Myocyte (in vitro differentiated cells): ENCODE measurements at regions not wholly inside any gene's neighbourhood (a gene's known extent, or its start where the extent isn't known, plus 50 kb on each side); places are given as distances from the start of the nearest gene placed in this dataset.
"Not testable (repeated sequence)": the region's sequence is repeated elsewhere in the genome, so short reads cannot be mapped to it uniquely, and the experiment has no call there.

Source experiments
- DNase-seq: peaks from one replicate; pipeline ENCODE4 v3.0.0-alpha.2; 2012; ENCODE audit warnings: low read depth

DNA sequence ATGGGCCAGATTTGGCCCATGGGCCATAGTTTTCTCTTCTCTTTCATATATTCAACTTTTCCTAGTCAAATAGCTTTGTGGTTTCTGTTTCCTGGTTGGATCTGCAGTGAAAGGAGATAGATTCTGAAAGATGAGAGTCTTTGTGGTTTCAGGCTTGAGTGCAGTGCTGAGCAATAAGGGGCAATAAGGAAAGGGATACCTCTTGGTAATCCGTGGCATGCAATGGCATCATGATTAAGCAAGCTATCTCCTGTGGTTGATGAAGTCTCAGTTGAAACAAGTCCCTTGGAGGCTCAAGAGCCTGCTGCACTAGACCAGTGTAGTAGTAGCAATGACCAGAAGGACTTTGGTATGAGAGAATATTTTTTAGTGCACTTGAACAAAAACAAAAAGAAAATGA, 187.7 kb upstream of the CNTNAP2 start:
- no peak for DNase-seq

DNA sequence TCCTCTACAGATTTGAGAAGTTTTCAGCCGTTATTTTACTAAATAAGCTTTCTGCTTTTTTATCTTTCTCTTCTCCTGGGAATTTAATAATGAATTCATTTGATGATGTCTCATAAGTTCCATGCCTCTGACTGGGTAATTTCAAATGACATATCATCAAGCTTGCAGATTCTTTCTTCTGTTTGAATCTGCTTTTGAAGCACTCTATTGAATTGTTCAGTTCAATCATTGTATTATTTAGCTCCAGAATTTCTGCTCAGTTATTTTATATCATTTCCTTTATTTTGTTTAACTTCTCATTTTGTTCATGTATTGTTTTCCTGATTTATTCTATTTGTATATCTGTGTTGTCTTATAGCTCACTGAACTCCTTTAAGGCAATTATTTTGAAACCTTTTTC, 196.9 kb upstream of the CNTNAP2 start:
- DNase-seq: no peak

DNA sequence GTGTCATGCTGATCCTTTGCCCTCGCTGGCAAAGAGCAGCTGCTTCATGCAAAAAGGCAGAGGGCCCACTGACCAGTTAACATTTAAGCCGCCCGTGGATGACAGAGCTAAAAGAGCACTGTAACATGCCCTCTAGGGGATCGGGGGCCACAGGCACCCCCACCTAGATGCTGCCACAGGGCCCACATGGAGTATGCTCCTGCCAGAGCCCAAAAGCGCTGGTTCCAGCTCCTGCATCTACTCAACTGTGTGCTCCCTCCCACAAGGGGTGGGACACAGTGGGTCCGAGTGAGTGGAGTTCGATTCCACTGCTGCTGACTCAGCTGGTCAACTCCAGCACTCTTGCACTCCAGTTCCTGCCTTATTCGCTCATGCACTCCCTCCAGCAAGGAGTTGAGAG, 199.8 kb upstream of the CNTNAP2 start:
- no peak for DNase-seq

DNA sequence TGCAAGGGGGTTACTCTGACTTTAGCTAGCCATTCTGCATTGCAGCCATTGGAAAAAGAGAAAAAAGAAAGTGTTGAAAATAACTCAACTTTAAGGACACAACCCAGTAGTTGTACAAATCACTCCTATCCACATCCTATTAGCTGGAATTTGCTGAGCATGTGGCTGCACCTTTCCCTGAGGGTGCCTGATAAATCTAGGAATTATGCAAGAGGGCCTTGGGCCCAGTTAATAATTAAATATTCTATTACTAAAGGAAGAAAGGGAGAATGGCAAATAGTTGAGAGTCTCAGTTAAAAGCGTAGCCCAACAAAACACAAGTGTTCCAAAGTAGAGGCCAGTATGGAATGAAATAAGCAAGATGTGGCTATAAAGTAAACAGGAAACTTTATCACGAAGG, 200.9 kb upstream of the CNTNAP2 start:
- DNase-seq: no peak

DNA sequence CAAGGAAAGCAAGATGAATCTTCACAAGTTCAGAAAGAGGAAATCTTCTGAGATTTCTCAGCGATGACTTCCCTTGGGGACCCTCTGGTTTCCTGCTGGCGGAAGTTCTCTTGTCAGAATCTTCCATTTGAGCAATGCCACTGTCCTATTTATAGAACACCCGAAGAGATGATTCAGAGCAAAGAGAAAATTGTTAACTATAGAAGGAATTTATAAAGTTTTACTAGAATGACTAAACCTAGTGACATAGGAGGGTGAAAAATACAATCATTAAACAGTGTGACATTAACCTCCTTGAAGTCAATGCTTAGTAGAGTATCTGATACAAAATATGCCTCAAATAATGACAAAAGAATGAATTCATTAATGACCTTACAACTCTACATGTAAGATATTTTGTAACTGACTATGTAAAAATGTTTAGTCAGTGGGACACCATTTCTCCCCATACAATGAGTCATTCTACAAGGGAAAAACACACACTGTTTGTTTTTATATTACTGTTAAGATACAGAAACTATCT, 206.5 kb upstream of the CNTNAP2 start:
- no peak for DNase-seq

DNA sequence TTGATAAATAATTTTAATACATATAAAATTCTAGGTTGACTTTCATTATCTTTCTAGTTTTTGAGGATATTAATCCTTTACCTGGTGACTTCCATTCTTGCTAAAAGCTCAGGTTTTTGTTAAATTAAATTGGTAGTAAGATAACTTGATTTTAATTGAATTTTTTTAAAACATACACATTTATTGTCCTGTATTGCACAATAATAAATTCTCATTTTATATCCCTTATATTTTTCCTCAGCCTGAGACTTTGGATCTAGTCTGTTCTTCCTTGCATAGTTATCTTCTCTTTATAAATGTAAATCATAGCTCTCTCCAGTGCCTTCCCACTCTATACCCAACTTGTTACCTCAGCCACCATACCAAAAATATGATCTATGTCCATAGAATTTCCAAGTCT, 212.9 kb upstream of the CNTNAP2 start:
- DNase-seq: no peak

DNA sequence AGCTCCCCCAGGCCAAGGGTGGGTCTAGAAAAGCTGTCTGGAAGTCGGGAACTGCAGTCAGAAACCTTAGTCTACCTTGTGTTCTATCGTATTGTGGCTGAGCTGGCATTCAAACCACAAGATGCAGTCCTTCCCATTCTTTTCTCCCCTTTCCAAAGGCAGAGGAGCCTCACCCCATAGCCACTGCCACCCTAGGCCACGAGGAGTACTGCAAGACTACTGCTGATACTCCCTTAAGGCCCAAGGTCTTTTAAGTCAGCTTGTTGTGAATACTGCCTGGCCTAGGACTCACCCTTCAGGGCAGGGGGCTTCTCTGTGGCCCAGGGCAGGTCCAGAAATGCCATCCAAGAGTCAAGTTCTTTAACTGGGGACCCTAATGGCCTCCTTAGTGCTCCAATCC, 214.5 kb upstream of the CNTNAP2 start:
- no peak for DNase-seq

DNA sequence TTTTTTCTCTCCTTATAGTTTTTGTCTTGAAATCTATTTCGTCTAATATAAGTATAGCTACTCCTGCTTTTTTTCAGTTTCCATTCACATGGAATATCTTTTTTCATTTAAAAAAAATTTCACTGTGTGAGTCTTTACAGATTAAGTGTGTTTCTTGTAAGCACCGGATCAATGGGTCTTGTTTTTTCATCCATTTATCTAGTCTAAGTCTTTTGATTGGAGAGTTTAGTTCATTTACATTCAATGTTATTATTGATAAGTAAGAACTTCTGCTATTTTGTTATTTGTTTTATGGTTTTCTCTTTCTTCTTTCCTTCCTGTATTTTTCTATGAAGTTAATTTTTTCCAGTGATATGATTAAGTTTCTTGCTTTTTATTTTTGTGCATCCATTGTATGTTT, 216.7 kb upstream of the CNTNAP2 start:
- DNase-seq: no peak

DNA sequence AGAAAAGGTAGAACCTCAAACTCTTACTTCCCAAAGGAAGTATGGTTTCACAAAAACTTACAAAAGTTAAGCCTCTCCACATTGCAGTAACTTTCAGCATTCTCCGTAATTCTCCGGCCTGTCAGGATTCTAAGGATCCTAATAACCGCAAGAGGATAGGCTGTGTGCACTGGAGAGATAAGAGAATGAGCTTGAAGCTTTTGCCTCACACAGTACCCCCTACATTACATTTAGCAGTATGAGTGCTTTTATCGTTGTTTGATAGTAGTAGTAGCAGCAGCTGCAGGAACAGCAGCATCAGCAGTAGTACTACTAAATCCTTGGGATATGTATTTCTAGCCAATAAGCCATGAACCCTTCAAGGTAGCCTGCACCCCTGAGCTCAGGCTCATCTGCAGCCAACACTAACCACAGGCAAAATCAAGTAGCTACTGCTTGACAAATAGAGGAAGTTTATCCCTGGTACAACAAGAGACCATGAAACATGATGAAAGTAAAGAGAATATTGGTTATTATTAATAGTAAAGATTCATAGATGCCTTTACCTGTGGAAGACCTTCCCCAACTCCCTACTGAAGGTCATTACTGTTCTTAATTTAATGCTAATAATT, 222.6 kb upstream of the CNTNAP2 start:
- no peak for DNase-seq

DNA sequence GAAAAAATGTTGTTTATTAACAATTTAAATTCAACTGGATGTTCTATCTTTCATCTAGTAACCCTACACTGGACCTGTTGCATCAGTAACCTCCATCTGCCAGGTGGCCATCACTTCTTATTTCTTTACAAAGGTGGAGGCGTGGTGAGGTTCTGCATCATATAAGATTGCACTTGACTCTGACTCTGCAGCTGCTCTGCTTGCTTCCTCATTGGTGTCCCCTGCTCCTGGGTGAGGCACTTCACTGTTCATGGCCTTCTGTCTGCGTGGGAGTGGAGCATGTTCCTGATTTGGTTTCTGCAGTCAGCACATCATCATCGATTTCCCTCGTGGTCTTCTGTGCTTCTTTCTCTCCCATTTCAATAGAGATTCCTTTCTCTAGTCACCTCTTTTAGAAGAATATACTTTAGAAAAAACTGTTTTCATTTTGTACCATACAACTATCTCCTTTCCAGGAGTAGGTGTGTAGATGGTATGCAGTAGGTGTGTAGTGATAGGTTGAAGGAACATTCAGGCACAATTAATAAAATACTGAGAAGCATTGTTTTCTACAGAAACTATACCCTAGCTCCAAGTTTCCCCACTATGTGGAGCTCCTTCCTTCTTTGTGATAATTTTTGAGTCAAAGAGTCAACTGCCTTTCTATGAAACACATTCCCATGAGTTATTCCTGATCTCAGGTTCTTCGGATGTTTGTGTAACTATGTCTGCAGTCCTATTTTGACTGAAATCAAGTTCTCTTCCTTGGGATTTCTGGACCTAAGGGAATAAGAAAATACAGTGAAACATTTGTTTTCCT, 231.7 kb upstream of the CNTNAP2 start:
- DNase-seq: no peak

DNA sequence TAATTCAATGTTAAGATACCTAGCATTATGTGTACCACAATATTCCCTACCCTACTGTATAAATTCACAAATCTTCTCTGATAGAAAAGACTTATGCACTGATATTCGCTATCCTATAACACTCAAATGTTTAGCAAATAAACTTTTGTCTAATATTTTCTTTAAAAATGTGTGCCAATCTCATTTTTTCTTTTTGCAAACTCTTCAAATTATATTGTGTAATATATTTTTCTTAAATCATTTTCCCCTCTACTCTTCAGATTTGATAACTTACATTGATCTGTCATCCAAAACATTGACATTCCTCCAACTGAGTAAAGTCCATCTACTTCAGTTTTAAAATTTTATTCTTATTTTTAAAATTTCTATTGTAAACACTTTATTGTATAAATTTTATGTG, 240.2 kb upstream of the CNTNAP2 start:
- no peak for DNase-seq

DNA sequence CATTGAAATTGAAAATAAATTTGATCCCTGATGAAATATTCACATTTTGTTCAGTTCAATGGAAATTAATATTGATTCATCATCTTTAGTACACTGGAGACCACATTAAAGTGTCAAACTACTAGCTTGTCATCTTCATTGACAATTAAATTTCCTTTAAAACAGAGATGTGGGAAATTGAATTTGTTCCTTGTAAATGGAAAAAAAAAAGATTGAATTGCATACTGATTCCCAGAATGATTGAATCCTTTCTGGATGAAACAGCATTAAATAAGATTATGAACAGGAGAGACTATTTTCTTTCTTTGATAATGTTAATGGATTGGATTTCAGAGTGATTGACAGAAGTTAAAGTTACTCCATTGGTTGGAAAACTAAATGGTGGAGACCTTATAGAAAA, 241.3 kb upstream of the CNTNAP2 start:
- no peak for DNase-seq

DNA sequence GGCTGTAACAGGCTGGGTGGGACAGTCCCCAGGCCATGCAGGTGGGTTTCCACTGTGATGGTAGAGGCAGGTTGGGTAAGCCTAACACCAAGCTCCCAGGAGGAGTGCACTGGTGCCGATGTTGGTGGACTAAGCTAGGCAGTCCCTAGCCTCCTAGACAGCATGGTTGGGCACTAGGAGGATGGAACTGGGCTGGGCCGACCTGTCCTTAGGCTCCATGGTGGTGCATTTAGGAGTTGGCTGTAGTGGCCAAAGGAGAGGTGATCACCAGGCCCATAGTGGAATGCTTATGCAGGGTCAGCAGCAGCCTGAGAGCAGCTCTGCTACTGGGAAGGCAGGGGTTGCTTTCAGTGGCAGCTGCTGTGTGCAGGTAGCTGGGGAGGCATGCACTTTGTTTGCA, 247.7 kb upstream of the CNTNAP2 start:
- DNase-seq: no peak

DNA sequence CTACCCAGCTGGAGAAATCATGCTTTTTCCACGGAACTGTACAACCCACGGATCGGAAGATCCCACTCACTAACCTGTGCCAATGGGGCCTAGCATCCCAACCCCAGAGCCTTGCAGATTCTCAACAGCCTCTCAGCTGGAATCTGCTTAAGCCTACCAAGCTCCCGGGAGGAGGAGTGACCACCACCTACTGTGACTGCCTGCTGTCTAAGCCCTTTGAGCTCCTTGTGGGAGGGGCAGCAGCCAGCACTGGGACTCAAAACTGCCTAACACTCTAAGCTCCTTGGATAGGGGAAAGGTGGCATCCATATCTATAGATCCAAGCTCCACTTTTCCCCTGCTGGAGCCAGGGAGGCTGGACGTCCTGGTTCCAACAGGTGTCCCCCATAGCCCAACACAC, 254.4 kb upstream of the CNTNAP2 start:
- DNase-seq: no peak

DNA sequence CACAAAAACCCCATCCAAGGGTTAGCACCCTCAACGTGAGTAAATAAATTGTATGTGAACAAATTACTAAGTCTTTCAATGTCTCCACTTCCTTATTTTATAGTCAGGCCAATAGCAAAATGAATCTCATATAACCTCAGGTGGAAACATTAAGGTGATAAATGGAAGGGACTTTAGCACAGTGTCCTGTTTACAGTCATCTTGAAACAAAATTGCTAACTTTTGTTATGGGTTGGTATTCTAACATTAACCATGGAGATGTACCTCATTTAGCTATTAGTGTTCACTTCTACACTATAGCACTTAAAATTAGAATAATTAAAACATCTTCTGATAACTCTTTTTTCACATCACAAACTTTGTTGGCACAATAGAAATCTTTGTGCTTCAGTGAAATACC, 255.8 kb upstream of the CNTNAP2 start:
- no peak for DNase-seq

DNA sequence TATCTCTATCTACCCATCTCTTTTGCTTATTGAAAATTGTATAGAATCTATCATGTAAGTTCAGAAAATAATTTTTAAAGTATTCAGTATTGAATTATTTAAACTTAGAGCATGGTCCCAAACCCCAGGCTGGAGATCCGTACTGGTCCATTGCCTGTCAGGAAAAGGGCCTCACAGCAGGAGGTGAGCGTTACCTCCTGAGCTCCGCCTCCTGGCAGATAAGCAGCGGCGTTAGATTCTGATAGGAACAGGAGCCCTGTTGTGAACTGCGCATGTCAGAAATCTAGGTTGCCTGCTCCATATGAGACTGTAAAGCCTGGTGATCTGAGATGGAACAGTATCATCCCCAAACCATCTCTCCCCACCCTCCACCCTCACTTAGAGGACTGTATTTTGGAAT, 266.0 kb upstream of the CNTNAP2 start:
- DNase-seq: no peak

DNA sequence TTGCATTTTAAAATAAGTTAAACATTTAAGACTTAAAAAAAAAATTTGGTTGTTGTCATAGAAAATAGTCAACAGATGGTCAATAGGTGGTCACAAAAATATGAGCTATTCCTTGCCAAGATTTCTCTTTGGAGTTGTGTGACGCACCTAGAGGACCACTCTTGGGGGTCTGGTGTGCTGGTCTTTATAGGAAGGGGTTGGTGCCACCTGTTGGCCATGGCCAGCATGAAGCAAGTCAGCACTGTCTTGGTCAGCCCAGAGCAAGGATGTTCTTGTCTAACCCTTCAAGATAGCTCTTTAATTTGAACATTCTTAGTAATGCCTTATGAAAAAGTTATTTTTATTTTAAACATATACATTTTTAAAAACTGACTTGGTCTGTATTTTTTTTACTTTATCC, 267.9 kb upstream of the CNTNAP2 start:
- no peak for DNase-seq

DNA sequence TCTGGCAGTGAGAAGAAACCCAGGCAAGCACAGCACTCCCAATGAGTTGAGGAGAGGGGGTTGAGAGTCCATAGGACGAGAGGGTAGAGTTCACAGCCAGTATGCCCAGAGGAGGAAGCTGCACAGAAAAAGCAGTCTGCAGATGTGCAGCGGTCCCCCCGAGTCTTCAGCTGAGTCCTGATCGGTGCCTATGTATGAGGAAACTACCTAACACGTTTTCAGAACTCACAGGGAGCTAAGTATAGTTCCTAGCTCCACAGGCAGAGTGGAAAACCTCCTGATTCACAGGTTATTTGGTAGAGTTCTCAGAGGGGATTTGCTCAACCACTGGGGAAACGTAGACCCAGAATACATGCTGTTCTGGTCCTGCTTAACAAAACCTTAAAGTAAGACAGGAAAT, 271.3 kb upstream of the CNTNAP2 start:
- DNase-seq: no peak

DNA sequence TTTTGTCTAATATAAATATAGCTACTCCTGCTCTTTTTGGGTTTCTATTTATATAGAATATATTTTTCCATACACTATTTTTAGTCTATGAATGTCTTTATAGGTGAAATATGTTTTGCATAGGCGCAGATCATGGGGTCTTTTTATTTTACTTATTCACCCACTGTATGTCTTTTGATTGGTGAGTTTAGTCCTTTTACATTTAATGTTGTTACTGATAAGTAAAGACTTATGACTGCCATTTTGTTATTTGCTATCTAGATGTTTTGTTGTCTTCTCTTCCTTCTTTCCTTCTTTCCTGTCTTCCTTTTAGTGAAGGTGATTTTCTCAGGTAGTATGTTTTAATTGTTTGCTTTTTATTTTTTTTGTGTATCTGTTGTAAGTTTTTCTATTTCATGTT, 276.8 kb upstream of the CNTNAP2 start:
- no peak for DNase-seq

DNA sequence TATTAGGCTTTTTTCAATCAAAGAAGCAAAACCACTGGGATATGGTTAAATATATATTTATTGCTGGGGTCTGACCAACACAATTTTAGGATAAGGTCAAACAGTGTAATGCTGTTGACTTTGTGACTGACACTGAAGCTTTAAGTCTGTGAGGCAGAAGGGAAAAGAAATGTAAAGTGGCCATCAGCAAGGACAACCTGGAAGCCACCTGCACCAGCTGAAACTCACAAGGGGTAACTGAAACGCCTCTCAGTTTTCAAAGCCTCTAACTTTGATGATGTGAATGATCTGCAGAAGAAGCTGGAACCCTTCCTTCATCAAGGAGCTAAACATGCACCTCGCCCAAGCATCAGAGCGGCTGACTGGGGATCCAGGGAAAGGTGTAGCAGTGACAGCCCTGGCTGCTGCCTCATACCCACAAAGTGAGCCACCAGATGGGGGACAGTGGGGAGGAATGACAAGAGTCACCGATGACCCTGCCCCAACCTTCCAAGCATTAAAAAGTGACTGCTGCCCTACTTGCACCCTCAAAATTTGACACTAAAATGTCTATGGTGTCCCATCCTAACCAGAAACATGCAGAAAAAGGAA, 284.9 kb upstream of the CNTNAP2 start:
- DNase-seq: no peak

DNA sequence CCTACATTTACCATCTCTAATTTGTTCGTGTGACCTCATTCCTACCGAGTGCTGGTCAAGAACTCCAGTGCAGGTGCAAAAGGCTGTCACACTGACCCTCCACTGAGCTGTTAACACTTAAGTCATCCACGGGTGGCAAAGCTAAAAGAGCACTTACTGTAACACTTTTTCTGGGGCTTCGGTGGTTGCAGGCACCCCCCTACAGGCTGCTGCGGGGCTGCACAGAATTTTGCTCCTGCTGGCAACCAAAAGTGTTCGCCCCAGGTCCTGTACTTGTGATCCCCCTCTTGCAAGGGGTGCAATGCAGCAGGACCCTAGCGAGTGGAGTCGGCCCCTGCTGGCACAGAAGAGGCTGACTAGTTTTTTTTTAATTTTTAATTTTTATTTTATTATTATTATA, 298.9 kb upstream of the CNTNAP2 start:
- no peak for DNase-seq

DNA sequence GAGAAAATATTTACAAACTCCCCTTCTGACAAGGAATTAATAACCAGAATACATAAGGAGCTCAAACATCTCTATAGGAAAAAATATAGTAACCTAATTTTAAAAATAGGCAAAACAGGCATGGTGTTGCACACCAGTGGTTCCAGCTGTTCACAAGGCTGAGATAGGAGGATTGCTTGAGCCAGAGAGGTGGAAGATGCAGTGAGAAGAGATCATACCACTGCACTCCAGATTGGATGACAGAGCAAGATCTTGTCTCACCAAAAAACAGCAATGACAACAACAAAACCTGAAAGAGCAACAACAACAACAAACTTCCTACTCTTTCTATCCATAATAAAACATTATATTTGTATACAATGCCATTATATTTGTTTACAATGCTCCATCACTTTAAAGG, 304.4 kb upstream of the CNTNAP2 start:
- no peak for DNase-seq

DNA sequence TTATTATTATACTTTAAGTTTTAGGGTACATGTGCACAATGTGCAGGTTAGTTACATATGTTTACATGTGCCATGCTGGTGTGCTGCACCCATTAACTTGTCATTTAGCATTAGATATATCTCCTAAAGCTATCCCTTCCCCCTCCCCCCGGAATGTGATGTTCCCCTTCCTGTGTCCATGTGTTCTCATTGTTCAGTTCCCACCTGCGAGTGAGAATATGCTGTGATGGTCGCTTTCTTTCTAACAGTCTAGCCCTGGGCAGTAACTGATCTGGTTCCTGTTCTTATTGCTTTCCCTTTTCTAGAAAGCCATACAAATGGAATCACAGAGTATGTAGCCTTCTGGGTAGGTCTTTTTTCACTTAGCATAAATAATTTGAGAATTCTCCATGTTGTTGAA, 311.1 kb upstream of the CNTNAP2 start:
- not testable (repeated sequence) for DNase-seq
